ENCODE measurements at regions not wholly inside any gene's neighbourhood (a gene's known extent, or its start where the extent isn't known, plus 50 kb on each side); places are given as distances from the start of the nearest gene placed in this dataset.
"Not testable (repeated sequence)": the region's sequence is repeated elsewhere in the genome, so short reads cannot be mapped to it uniquely, and the experiment has no call there.

DNA sequence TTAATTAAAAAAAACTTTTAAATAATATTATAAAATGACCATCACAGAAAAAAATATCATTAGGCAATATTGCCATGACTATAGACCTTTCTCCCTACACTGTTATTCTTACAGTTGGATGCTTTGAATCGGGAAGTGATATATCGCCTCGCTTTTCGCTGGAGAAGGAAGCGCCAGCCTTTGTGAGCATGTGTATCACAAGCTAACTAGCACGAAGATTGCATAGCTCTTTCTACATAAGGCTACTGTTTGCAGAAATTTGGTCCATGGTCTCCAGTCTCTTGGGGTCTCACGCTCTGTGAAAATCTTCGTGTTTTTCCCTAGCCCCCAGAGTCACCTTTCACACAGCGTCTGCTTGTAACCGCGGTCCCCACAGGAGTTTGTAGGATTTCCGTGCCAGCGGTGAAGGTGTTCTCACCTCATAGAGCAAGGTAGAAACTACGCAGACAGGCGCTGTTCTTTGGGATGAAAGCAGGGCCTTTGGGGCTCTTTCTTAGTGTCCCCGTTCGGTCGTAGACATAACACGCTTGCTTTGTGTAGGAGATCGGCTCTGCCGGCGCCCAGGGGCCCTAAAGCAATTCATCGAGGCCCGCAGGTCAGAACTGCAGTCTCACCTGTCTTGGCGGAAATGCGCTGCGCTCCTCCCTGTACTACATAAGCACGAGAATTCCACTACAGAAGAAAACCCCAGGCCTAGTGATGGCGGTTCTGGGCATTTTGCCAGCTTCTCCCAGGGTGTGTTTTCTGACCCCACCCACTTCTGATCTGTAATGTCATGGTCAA lies 214.5 kb upstream of the NOTCH2NLA start:
- DNase-seq (ENCODE audit: extremely low read depth, low read depth, low spot score) = not testable (repeated sequence)

DNA sequence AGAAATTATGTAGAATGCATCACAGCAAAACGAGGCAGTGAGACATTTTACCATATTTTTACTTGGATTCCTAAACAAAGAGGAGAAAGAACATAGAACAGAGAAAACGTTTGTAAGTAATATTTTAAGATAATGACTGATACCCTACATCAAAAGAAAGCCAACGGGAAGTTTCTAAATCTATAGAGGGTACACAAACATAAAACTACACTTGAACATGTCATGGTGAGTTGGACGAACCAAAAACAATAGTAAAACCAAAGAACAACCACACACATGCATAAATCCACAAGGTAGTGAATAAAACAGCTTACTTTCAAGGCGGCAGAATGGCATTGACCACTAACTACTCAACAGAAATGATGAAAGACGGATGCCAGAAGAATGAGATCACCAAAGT lies 209.7 kb upstream of the NOTCH2NLA start:
- not testable (repeated sequence) for DNase-seq (ENCODE audit: extremely low read depth, low read depth, low spot score)

DNA sequence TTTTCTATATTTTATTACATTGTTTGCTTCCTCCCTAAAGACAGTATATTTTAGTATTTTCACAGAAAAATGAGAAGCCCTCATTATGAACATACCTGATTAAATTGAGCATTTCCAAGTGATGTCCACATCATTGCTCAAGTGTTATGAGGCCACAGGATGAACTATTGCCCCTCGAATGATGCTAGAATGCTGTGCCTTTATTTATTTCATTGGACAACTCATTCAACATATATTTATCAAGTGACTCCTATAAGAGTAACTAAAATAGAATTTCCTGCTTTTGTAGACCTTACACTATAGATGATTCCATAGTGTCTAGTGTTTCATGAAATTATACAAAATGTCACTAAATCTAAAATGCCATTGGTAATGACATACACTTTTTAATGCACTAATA lies 187.8 kb upstream of the NOTCH2NLA start:
- DNase-seq (ENCODE audit: extremely low read depth, low read depth, low spot score) = not testable (repeated sequence)

DNA sequence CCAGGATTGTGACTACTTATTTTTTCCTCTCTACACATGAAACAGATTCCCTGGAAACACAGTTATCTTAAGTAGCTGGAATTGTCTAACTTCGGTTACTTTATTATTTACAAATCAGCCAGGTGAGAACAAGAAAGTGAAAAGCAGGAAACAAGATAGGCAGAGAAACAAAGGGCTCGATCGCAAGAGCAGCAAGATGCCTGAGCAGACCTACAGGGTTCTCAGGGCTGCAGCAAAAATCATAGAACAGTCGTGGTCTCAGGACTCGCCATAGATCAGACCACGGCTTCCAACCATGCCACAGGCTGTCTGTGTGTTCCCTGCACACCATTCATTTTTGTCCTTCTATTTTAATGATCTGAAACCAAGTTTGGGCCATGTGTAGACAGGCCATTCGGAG lies 186.2 kb upstream of the NOTCH2NLA start:
- not testable (repeated sequence) for DNase-seq (ENCODE audit: extremely low read depth, low read depth, low spot score)

DNA sequence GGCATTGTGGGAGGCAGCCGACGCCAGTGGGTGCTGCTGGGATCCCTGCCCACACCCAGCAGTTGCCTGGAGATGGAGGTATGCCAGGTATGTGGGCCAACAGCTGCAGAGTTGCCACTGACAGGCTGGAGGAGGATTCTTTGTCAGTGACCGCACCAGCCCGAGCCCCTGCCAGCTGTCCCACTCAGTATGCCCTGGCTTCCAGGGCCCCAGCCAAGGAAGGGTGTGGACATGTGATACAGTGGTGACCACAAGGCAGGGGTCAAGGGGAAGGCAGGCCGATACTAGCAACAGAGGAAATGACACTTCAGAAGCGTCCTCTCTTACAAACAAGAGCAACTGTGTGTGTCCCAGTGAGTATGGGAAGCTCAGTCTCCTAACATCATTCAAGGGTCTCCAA lies 185.1 kb upstream of the NOTCH2NLA start:
- DNase-seq (ENCODE audit: extremely low read depth, low read depth, low spot score) = not testable (repeated sequence)

DNA sequence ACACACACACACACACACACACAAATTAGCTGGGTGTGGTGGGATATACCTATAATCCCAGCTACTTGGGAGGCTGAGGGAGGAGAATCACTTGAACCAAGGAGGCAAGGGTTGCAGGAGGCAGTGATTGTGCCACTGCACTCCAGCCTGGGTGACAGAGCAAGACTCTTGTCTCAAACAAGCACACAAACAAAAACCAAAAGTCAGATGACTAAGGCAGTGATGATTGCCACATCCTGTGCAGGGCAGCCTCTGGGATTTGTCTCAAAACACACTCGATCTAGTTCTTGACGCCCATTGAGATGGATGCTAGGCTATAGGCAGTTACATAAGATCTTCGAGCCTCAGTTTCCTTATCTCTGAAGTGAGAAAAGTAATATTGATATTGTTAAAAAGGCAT lies 183.1 kb upstream of the NOTCH2NLA start:
- DNase-seq (ENCODE audit: extremely low read depth, low read depth, low spot score) = not testable (repeated sequence)

DNA sequence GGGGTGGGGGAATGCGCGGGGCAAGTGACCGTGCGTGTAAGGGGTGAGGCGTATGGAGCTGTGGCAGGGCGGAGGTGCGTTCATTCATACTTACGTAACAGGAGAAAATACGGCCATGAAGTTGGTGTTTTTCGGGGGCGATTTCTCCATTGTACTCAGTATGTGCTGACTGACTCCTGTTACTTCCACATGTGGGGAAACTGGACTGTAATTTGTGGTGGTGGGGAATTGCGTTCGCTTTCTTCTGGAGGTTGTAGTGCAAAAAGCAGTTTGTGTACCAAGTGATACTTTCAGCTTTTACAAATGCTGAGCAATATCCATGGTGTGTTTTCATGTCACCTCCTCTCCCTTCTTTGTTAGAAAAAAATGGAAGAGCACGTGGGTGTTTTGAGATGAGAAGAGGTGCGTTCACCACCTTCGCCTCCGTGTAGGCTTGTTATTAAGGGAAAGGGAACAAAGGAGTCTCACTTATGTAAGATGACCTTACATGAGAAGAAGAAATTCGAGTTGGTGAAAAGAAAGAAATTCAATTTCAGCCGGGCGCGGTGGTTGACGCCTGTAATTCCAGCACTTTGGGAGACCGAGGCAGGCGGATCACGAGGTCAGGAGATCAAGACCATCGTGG lies 181.1 kb upstream of the NOTCH2NLA start:
- not testable (repeated sequence) for DNase-seq (ENCODE audit: extremely low read depth, low read depth, low spot score)

DNA sequence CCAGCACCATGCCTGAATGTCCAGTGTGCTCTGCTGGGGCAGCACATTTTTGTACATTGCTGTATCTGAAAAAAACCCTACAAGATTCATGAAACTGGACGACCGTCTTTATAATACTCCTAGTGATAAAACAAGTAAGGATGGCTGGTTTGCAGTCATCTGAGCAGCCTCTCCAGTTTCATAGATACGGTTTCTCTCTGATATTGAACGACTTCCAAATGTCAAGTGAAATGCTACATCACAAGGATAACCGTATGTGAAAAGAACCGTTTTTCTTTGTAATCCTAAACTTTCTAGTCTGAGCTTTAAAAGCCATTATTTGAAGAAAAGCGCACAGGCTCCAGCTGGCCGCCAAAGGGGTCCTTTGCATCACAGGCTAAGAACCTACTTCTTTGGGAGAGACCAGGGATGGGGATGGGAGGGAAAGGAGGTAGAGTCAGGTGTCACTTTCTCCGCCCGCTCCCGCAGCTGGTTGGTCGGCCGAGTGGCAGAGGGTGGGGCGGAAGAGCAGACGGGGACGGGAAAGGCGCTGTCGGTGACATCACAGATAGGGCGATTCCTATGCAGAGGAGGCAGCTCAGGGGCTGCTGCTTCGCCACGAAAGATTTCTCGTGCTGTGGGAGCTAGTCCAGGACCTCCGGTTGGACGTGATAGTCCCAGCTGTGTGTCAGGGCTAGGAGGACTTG lies 180.4 kb upstream of the NOTCH2NLA start:
- DNase-seq (ENCODE audit: extremely low read depth, low read depth, low spot score) = not testable (repeated sequence)

DNA sequence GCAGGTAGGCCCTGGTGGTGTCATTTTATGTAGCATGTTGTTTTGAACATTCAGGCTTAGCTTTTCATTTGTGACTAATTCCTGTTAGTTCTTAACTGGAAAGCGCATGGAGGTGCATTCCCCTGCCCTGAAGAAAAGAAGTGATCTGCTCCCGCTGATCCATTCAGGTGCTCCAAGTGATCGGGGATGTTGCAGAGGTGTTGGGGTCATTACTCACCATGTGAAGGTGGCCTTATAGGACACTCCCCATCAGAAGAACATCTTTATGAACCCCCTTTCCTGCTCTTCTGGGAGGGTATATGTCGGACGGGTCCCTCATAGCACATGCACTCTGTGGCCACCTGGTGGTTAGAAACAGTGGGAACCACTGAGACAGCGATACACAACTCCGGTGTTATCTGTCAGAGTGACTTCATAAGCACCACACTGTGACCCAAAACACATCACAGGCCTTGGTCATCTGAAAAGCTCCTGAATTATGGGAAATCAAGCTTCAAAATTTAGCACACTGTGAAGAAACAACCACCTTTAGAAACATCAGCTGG lies 172.5 kb upstream of the NOTCH2NLA start:
- not testable (repeated sequence) for DNase-seq (ENCODE audit: extremely low read depth, low read depth, low spot score)

DNA sequence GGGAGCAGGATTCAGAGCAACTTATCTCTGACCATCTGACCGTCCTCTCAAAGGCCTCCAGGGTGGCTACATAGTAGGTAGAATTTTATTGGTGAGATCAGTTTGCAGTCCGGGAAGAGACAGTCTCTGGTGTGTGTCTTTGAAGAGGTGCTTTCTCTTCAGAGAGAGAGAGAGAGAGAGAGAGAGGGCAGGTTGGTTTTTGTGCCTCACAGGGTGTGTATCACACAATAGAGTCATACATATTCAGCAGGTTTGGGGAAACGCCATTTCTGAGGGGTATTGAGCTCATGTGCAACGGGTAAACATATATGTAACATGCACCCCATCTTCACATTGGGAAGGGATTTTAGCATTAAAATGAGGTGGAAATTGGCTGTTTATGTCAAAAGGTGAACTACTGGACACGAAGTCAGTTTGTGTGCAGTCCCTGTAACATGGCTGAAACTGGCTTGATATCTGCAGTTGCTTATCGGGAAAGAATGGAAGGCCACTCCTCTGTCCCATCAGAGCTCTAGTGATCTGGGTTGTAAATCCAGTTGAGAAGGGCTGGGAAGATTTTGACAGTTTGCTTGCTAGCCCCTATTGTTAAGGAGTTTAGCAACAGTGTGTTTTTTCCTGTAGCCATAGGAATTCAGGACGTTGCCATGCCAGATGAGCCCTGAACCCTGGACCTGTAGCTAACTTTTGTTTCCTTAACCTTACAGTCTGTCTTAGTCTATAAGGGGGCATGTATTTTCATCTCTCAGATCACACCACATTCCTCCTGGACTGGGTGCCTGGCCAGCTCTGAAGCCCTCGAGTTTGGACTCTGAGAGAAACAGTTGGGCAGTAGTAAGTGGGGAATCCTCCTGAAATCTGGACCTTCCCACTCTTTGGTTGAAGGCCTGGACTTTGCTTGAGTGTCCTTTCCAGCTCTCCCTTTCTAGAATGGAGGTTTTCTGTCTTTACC lies 171.6 kb upstream of the NOTCH2NLA start:
- not testable (repeated sequence) for DNase-seq (ENCODE audit: extremely low read depth, low read depth, low spot score)

DNA sequence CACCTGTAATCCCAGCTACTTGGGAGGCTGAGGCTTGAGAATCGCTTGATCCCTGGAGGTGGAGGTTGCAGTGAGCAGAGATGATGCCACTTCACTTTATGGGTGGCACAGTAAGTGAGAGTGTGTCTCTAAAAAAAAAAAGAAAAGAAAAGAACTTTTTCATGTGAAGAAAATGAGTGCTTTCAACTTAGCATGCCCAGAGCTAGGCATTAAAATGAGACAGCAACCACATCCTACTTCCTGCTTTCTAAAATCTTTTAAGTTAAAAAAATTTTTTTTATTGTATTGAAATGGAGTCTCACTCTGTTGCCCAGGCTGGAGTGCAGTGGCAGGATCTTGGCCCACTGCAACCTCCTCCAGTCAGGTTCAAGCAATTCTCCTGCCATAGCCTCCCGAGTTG lies 170.4 kb upstream of the NOTCH2NLA start:
- DNase-seq (ENCODE audit: extremely low read depth, low read depth, low spot score) = not testable (repeated sequence)

DNA sequence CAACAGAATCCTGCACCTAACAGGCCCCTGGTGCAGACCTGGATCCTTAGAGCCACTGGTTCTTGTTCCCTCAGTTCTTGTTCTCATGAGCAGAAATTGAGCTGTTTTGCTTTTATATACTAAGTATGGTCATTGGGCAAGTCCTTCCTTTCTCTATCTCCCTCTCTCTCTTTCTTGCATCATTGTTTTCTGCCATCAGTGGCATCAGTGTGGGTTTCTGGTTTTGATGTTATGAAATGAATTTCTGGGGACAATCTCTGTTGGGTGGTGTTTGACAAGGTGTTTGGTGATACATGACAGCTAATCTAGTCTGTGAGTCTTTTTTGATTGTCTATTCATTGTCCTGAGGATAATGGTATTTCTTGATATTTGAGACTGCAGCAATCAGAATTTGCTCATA lies 168.0 kb upstream of the NOTCH2NLA start:
- DNase-seq (ENCODE audit: extremely low read depth, low read depth, low spot score) = not testable (repeated sequence)

DNA sequence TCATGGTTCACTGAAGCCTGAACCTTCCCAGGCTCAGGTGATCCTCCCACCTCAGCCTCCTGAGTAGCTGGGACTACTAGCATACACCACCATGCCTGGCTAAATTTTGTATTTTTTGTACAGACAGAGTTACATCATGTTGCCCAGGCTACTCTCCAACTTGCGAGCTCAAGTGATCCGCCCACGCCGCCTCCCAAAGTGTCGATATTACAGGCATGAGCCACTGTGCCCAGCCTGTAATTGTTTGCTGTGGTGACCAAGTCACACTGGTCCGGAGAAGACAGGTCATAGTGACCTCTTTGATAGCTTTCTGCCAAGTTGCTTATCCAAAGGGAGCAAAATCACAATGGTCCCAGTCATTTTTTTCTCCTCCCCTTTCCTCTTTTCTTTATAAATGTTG lies 167.4 kb upstream of the NOTCH2NLA start:
- DNase-seq (ENCODE audit: extremely low read depth, low read depth, low spot score) = not testable (repeated sequence)

DNA sequence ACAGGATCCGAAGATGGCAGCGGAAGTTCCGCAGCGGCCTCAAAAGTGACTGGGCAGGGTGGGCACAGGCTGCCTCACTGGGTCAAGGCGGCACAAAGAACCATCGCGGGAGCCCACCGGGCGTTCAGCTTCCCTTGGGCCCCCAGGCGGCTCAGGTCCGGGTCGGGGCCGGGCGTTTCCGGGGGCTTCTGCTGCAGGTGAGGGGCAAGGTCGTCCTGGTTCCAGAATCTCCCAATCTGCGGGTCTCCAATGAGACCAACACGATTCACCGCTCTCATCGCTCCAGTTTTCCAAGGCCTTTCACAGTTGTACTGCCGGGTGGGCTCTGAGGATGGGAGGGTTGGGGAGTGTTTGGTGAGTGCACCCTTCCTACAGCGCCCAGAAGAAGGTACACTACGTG lies 165.0 kb upstream of the NOTCH2NLA start:
- not testable (repeated sequence) for DNase-seq (ENCODE audit: extremely low read depth, low read depth, low spot score)

DNA sequence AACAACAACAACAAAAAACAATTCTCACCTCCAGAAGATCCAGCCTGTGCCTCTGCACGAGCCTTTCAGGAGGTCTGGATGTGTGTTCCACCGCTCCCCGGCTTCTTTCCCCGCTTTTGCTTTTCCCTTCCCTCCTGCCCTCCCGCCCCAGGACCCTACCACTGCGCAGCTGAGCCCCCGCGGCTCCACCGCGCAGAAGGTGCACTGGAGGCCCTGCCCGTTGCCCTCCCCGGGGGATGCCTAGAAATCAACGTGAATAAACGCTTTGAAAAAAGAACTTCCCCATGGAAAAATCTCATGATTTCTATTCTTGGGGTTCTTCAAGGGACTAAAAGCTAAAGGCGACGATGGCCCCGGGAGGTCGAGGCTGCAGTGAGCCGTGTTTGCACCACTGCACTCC lies 164.3 kb upstream of the NOTCH2NLA start:
- not testable (repeated sequence) for DNase-seq (ENCODE audit: extremely low read depth, low read depth, low spot score)

DNA sequence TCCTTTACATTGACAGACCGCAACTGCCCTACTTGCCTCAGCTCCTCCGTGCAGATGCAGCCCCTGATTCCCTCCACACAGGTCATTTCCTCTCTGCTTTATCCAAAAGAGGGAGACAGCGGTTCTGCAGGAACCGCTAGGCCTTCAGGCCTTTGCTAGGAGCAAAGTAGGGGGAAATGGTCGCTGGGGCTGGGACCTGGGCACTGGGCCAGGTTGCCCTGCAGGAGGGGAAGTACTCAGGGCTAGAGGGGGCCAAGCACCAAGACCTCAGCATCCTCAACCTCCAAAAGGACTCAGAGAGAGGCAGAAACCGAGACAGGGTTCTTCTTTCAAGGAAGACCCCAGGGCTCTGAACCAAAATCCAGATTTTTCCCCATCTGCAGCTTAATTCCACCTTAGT lies 160.4 kb upstream of the NOTCH2NLA start:
- not testable (repeated sequence) for DNase-seq (ENCODE audit: extremely low read depth, low read depth, low spot score)

DNA sequence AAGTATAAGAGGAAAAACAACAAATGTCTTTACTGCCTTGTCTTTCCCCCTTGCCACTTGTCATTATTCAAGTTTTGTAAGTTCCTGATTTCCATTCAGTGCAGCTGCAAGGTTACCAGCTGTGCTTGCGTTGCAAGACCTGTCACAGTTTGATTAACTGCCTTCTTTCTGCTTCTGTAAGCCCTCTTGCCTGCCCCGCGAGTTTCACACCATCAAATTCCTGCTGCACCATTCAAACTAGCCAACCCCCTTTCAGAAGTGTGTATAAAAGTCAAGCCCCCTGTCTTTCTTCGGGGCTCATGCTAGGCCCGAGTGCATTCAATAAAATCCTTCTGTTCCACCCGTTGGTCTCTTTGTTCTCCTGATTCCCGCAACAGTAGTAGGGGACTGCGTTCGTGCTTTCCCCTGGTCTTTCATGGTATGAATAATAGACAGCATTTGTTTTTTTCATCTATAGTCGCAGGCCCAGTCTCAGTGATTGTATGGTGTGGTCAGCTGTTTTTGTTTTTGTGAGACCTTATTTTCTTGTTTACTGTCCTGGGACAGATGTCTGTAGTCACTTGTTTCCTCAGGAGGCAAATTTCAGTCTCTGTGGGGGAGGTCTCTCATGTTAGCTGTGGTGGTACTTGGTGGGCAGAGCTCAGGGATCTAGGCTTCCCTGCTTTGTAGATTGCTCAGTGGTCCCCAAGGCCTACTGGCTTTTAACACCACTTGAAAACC lies 159.1 kb upstream of the NOTCH2NLA start:
- DNase-seq (ENCODE audit: extremely low read depth, low read depth, low spot score) = not testable (repeated sequence)

DNA sequence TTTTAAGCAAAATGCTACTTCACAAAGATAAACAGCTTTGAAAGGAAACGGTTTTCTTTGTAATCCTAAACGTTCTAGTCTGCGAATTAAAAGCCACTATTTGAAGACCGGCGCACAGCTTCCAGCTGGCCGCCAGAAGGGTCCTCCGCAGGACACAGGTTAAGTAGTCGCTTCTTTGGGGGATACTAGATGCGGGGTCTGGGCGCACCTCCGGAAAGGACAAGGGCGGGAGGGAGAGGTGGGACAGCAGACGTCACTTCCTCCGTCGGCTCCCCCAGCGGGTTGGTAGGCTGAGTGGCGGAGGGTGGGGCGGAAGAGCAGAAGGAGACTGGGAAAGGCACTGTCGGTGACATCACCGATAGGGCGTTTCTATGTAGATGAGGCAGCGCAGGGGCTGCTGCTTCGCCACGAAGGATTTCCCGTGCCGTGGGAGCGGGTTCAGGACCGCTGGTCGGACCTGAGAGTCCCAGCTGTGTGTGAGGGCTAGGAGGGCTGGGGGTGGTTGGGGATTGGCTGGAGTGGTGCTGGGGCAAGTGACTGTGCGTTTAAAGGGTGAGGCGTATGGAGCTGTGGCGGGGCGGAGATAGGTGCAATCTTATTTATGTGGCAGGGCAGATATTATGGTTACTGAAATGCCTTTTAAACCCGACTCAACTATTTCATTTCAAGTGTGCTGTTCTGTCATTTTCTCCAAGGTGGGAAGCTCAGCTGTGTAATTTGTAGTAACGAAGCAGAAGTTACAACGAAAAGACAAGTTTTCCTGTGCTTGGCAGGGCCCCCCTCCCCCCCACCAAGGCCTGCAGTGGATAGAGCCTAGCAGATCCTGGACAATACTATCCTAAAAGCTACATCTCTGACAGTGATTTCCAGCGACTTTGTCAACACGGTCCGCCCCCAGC lies 158.3 kb upstream of the NOTCH2NLA start:
- DNase-seq (ENCODE audit: extremely low read depth, low read depth, low spot score) = peak; percentile 88

DNA sequence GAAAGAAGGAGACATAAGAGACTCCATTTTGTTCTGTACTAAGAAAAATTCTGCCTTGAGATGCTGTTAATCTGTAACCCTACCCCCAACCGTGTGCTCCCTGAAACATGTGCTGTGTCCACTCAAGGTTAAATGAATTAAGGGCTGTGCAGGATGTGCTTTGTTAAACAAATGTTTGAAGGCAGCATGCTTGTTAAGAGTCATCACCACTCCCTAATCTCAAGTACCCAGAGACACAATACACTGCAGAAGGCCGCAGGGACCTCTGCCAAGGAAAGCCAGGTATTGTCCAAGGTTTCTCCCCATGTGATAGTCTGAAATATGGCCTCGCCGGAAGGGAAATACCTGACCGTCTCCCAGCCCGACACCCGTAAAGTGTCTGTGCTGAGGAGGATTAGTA lies 152.4 kb upstream of the NOTCH2NLA start:
- not testable (repeated sequence) for DNase-seq (ENCODE audit: extremely low read depth, low read depth, low spot score)
